Embryonic facial prominence (tissue), 1 donor: ENCODE measurements at regions not wholly inside any gene's neighbourhood (a gene's known extent, or its start where the extent isn't known, plus 50 kb on each side); places are given as distances from the start of the nearest gene placed in this dataset.
"Not testable (repeated sequence)": the region's sequence is repeated elsewhere in the genome, so short reads cannot be mapped to it uniquely, and the experiment has no call there.

Source experiments
- DNase-seq: peaks from one replicate; pipeline ENCODE4 v3.0.0-alpha.2; 2016; ENCODE audit errors: extremely low spot score

- DNase-seq: no peak
These were observed 97.5 kb upstream of the EFEMP1 start for GRCh38 chr2:56021136-56021474.

GRCh38 chr2:56021579-56021978 is 98.0 kb upstream of the EFEMP1 start:
- no peak for DNase-seq

GRCh38 chr2:56025469-56026193 is 102.0 kb upstream of the EFEMP1 start:
- no peak for DNase-seq

GRCh38 chr2:56026828-56027227 is 103.2 kb upstream of the EFEMP1 start:
- no peak for DNase-seq

GRCh38 chr2:56030062-56030461 is 106.5 kb upstream of the EFEMP1 start:
- DNase-seq: no peak

- no peak for DNase-seq
These were observed 107.3 kb upstream of the EFEMP1 start for GRCh38 chr2:56030901-56031300.

GRCh38 chr2:56034258-56034657 is 110.7 kb upstream of the EFEMP1 start:
- DNase-seq: no peak

GRCh38 chr2:56040189-56040588 is 116.6 kb upstream of the EFEMP1 start:
- DNase-seq: no peak

GRCh38 chr2:56040834-56041233 is 117.3 kb upstream of the EFEMP1 start:
- no peak for DNase-seq

- DNase-seq: no peak
These were observed 123.6 kb upstream of the EFEMP1 start for GRCh38 chr2:56047136-56047535.

- DNase-seq: no peak
These were observed 125.8 kb upstream of the EFEMP1 start for GRCh38 chr2:56049233-56049845.

GRCh38 chr2:56053679-56054078 is 130.1 kb upstream of the EFEMP1 start:
- no peak for DNase-seq

GRCh38 chr2:56055405-56055804 is 128.4 kb upstream of the CCDC85A start:
- DNase-seq: no peak

- not testable (repeated sequence) for DNase-seq
These were observed 122.5 kb upstream of the CCDC85A start for GRCh38 chr2:56061327-56061726.

- no peak for DNase-seq
These were observed 115.0 kb upstream of the CCDC85A start for GRCh38 chr2:56068746-56069145.

- no peak for DNase-seq
These were observed 106.4 kb upstream of the CCDC85A start for GRCh38 chr2:56077359-56077915.

GRCh38 chr2:56082665-56083064 is 101.1 kb upstream of the CCDC85A start:
- DNase-seq: no peak

GRCh38 chr2:56084111-56084901 is 99.5 kb upstream of the CCDC85A start:
- DNase-seq: no peak

GRCh38 chr2:56086336-56086735 is 97.5 kb upstream of the CCDC85A start:
- no peak for DNase-seq

- no peak for DNase-seq
These were observed 95.4 kb upstream of the CCDC85A start for GRCh38 chr2:56088411-56088810.

- no peak for DNase-seq
These were observed 93.9 kb upstream of the CCDC85A start for GRCh38 chr2:56089931-56090330.

- no peak for DNase-seq
These were observed 83.8 kb upstream of the CCDC85A start for GRCh38 chr2:56099963-56100362.
